ENCODE measurements at regions not wholly inside any gene's neighbourhood (a gene's known extent, or its start where the extent isn't known, plus 50 kb on each side); places are given as distances from the start of the nearest gene placed in this dataset.

DNA sequence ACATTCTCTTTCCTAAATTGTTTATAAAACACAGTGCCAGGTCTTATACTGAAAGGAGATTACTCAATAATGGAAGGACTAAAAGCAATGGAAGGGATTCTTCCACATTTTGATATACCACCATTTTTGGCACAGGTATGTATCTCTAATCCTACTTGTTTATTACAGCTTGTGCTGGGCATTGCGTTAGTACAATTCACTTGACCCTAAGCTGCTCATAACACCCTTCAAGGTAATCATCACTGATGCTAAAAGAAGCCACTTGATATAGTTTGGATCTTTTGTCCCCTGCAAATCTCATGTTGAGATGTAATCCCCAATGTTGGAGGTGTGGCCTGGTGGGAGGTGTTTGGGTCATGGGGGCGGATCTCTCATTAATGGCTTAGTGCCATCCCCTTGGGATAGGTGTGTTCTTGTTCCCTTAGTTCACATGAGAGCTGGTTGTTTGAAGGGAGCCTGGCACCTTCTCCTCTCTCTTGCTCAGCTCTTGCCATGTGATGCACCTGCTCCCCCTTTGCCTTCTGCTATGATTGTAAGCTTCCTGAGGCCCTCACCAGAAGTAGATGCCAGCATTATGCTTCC, 71.1 kb downstream of the NIBAN1 start:
- Histone ChIP-seq H3K4me3 (ENCODE audit: low read length) (no peak overlapping the region), H3F3A (ENCODE audit: control insufficient read depth, insufficient read depth) (no peaks in the 10 kb centered on the region), H3K36me3 (ENCODE audit: control insufficient read depth, low read length) (peaks cover under 1% of the 10 kb centered on the region; the same call in 1 of the 2 replicates), H3K79me2 (ENCODE audit: control insufficient read depth, low read length) (no peaks in the 10 kb centered on the region), H3K9me3 (ENCODE audit: control insufficient read depth, insufficient read depth, low read length) (no peaks in the 10 kb centered on the region), H4K20me1 (ENCODE audit: control insufficient read depth, insufficient read depth, low read depth, low read length) (no peaks in the 10 kb centered on the region), H3K4me2 (ENCODE audit: low read length) (no peak overlapping the region), H3K27ac (ENCODE audit: low read depth, low read length) (no peak overlapping the region), H3K9me2 (replicated peaks; ENCODE audit: control insufficient read depth, low read length) (no peaks in the 10 kb centered on the region), H3K4me1 (ENCODE audit: control insufficient read depth, low read length) (peaks cover 18% of the 10 kb centered on the region), H3K27me3 (ENCODE audit: control insufficient read depth, low read length) (no peaks in the 10 kb centered on the region)
- TF ChIP-seq, protein P1, sequence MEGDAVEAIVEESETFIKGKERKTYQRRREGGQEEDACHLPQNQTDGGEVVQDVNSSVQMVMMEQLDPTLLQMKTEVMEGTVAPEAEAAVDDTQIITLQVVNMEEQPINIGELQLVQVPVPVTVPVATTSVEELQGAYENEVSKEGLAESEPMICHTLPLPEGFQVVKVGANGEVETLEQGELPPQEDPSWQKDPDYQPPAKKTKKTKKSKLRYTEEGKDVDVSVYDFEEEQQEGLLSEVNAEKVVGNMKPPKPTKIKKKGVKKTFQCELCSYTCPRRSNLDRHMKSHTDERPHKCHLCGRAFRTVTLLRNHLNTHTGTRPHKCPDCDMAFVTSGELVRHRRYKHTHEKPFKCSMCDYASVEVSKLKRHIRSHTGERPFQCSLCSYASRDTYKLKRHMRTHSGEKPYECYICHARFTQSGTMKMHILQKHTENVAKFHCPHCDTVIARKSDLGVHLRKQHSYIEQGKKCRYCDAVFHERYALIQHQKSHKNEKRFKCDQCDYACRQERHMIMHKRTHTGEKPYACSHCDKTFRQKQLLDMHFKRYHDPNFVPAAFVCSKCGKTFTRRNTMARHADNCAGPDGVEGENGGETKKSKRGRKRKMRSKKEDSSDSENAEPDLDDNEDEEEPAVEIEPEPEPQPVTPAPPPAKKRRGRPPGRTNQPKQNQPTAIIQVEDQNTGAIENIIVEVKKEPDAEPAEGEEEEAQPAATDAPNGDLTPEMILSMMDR (IDR thresholded peaks at IDR 0.05; ENCODE audit: low read depth, low read length, poor library complexity, severe bottlenecking): no peak
- no peak for TF ChIP-seq EZH2phosphoT487 (IDR thresholded peaks at IDR 0.05; ENCODE audit: borderline replicate concordance, low read length)

- TF ChIP-seq, protein P1 (IDR thresholded peaks at IDR 0.05; ENCODE audit: low read depth, low read length, poor library complexity, severe bottlenecking): no peak
- no peak for TF ChIP-seq EZH2phosphoT487 (IDR thresholded peaks at IDR 0.05; ENCODE audit: borderline replicate concordance, low read length)
- Histone ChIP-seq H3K4me1 (ENCODE audit: control insufficient read depth, low read length) (peaks cover 10% of the 10 kb centered on the region), H3K27me3 (ENCODE audit: control insufficient read depth, low read length) (no peaks in the 10 kb centered on the region), H3K79me2 (ENCODE audit: control insufficient read depth, low read length) (no peaks in the 10 kb centered on the region), H3K4me3 (ENCODE audit: low read length) (no peak overlapping the region), H4K20me1 (ENCODE audit: control insufficient read depth, insufficient read depth, low read depth, low read length) (no peaks in the 10 kb centered on the region), H3K27ac (ENCODE audit: low read depth, low read length) (no peak overlapping the region), H3K36me3 (ENCODE audit: control insufficient read depth, low read length) (peaks cover 4% of the 10 kb centered on the region; the same call in 1 of the 2 replicates), H3K9me2 (replicated peaks; ENCODE audit: control insufficient read depth, low read length) (no peaks in the 10 kb centered on the region), H3K9me3 (ENCODE audit: control insufficient read depth, insufficient read depth, low read length) (no peaks in the 10 kb centered on the region), H3F3A (ENCODE audit: control insufficient read depth, insufficient read depth) (no peaks in the 10 kb centered on the region), H3K4me2 (ENCODE audit: low read length) (no peak overlapping the region)
Measured at GRCh38 chr1:184900507-184900906, 73.8 kb downstream of the NIBAN1 start.

GRCh38 chr1:184896000-184896399, 78.3 kb downstream of the NIBAN1 start:
- no peak overlapping the region for H3K4me2 ChIP-seq (ENCODE audit: low read length)
- no peak for TF ChIP-seq EZH2phosphoT487 (IDR thresholded peaks at IDR 0.05; ENCODE audit: borderline replicate concordance, low read length)
- TF ChIP-seq, protein P1 (IDR thresholded peaks at IDR 0.05; ENCODE audit: low read depth, low read length, poor library complexity, severe bottlenecking): no peak
- no peak overlapping the region for H3K27ac ChIP-seq (ENCODE audit: low read depth, low read length)
- no peak overlapping the region for H3K4me3 ChIP-seq (ENCODE audit: low read length)
- no peaks in the 10 kb centered on the region for H3K27me3 ChIP-seq (ENCODE audit: control insufficient read depth, low read length)
- H3K9me3 ChIP-seq (ENCODE audit: control insufficient read depth, insufficient read depth, low read length): no peaks in the 10 kb centered on the region
- no peaks in the 10 kb centered on the region for H3K9me2 ChIP-seq (replicated peaks; ENCODE audit: control insufficient read depth, low read length)
- no peaks in the 10 kb centered on the region for H3F3A ChIP-seq (ENCODE audit: control insufficient read depth, insufficient read depth)
- H3K4me1 ChIP-seq (ENCODE audit: control insufficient read depth, low read length): no peaks in the 10 kb centered on the region
- H4K20me1 ChIP-seq (ENCODE audit: control insufficient read depth, insufficient read depth, low read depth, low read length): no peaks in the 10 kb centered on the region
- H3K36me3 ChIP-seq (ENCODE audit: control insufficient read depth, low read length): peaks cover 4% of the 10 kb centered on the region; the same call in 1 of the 2 replicates
- H3K79me2 ChIP-seq (ENCODE audit: control insufficient read depth, low read length): no peaks in the 10 kb centered on the region

Measured in DOHH2 (cell line).